GM18502 (cell line): ENCODE measurements at regions not wholly inside any gene's neighbourhood (a gene's known extent, or its start where the extent isn't known, plus 50 kb on each side); places are given as distances from the start of the nearest gene placed in this dataset.
A peak's percentile ranks its signal among the peaks of the same experiment; 100 is the strongest.

Experiments
- ATAC-seq: cut with Tn5 transposase; IDR thresholded peaks from one replicate; pipeline ENCODE4 v1.9.1; 2021; ENCODE audit warnings: mild to moderate bottlenecking; ENCODE audit not compliant: unreplicated experiment, poor library complexity

GRCh38 chr13:53342623-53343360 is 314.2 kb downstream of the OLFM4 start:
- no peak for ATAC-seq

- no peak for ATAC-seq
Measured at GRCh38 chr13:53343361-53343744, 314.7 kb downstream of the OLFM4 start.

GRCh38 chr13:53351021-53351420 is 322.4 kb downstream of the OLFM4 start:
- no peak for ATAC-seq

- ATAC-seq: peak; percentile 81
Measured at GRCh38 chr13:53357582-53357981, 329.0 kb downstream of the OLFM4 start.

- ATAC-seq: no peak
Measured at GRCh38 chr13:53368948-53369347, 340.3 kb downstream of the OLFM4 start.

- no peak for ATAC-seq
Measured at GRCh38 chr13:53379485-53379884, 350.9 kb downstream of the OLFM4 start.

- ATAC-seq: no peak
Measured at GRCh38 chr13:53382008-53382407, 353.4 kb downstream of the OLFM4 start.

- ATAC-seq: no peak
Measured at GRCh38 chr13:53398051-53398450, 369.4 kb downstream of the OLFM4 start.

- no peak for ATAC-seq
Measured at GRCh38 chr13:53405616-53406015, 377.0 kb downstream of the OLFM4 start.

GRCh38 chr13:53408306-53408705 is 379.7 kb downstream of the OLFM4 start:
- no peak for ATAC-seq

GRCh38 chr13:53408847-53409568 is 380.4 kb downstream of the OLFM4 start:
- no peak for ATAC-seq

GRCh38 chr13:53411463-53411862 is 382.9 kb downstream of the OLFM4 start:
- no peak for ATAC-seq

- ATAC-seq: no peak
Measured at GRCh38 chr13:53415135-53415534, 386.5 kb downstream of the OLFM4 start.

- no peak for ATAC-seq
Measured at GRCh38 chr13:53417601-53418000, 389.0 kb downstream of the OLFM4 start.

- no peak for ATAC-seq
Measured at GRCh38 chr13:53422415-53422814, 393.8 kb downstream of the OLFM4 start.

GRCh38 chr13:53436396-53436795 is 407.8 kb downstream of the OLFM4 start:
- ATAC-seq: no peak

- ATAC-seq: no peak
Measured at GRCh38 chr13:53439439-53440225, 411.0 kb downstream of the OLFM4 start.

GRCh38 chr13:53442979-53443378 is 414.4 kb downstream of the OLFM4 start:
- no peak for ATAC-seq

GRCh38 chr13:53445686-53446085 is 417.1 kb downstream of the OLFM4 start:
- ATAC-seq: no peak

GRCh38 chr13:53447456-53447855 is 418.8 kb downstream of the OLFM4 start:
- no peak for ATAC-seq

- ATAC-seq: no peak
Measured at GRCh38 chr13:53447863-53448262, 419.2 kb downstream of the OLFM4 start.
